Upper lobe of left lung (tissue), 6 donors: ENCODE measurements at regions not wholly inside any gene's neighbourhood (a gene's known extent, or its start where the extent isn't known, plus 50 kb on each side); places are given as distances from the start of the nearest gene placed in this dataset.

Experiments used
- ATAC-seq, 2 donors: fragments of 200-7000 bp; cut with Tn5 transposase; one replicate each; pipeline ENCODE4 v1.9.1; 2022; ENCODE audit warnings: mild to moderate bottlenecking in 2 of 2, moderate library complexity in 2 of 2; ENCODE audit not compliant: low FRiP score in 2 of 2
- DNase-seq, 2 donors: peaks; one replicate each; pipeline ENCODE4 v3.0.0-alpha.2; 2019 to 2020
- H3K27ac ChIP-seq, 4 donors: fragments of 200-600 bp; sonication (generic); one replicate each; pipeline ENCODE4 v1.5.1; 2016 to 2019
- H3K27me3 ChIP-seq, 4 donors: fragments of 200-600 bp; sonication (generic); one replicate each; pipeline ENCODE4 v1.5.1; 2017 to 2019
- H3K36me3 ChIP-seq, 4 donors: fragments of 200-600 bp; sonication (generic); one replicate each; pipeline ENCODE4 v1.5.1; 2016 to 2019
- H3K4me1 ChIP-seq, 4 donors: fragments of 200-600 bp; sonication (generic); one replicate each; pipeline ENCODE4 v1.5.1; 2018 to 2019
- H3K4me3 ChIP-seq, 4 donors: fragments of 200-600 bp; sonication (generic); one replicate each; pipeline ENCODE4 v1.5.1; 2017 to 2019; ENCODE audit warnings: mild to moderate bottlenecking in 2 of 4, moderate library complexity in 1 of 4
- H3K9me3 ChIP-seq, 4 donors: fragments of 200-600 bp; sonication (generic); one replicate each; pipeline ENCODE4 v1.5.1; 2018 to 2019
- EP300 ChIP-seq, 4 donors: sonication (generic); formaldehyde crosslinking; IDR thresholded peaks; one replicate each; pipeline ENCODE4 v1.5.1; 2017; ENCODE audit warnings: antibody characterized with exemption in 4 of 4, control low read depth in 2 of 4
- POLR2A ChIP-seq, 4 donors: fragments of 450-650 bp; IDR thresholded peaks; one replicate each; pipeline ENCODE4 v1.5.1; 2016 to 2017; ENCODE audit warnings: antibody characterized with exemption in 4 of 4, mild to moderate bottlenecking in 2 of 4
- POLR2AphosphoS5 ChIP-seq, 2 donors: sonication (generic); formaldehyde crosslinking; IDR thresholded peaks; one replicate each; pipeline ENCODE4 v1.5.1; 2017; ENCODE audit warnings: antibody characterized with exemption in 2 of 2
- WGBS, 2 donors: methylation state at CpG; one replicate each; pipeline ENCODE4 v1.1.5; 2017 to 2018; 5-methylcytosine and 5-hydroxymethylcytosine counted together
- TF ChIP-seq, protein P1 (sequence below), 6 experiments: fragments of 450-650 bp in 4 of 6; fragments of 200-600 bp in 2 of 6; sonication (generic) in 2 of 6; IDR thresholded peaks; one replicate each; pipeline ENCODE4 v1.5.1; 2016 to 2019; ENCODE audit warnings: antibody characterized with exemption in 6 of 6
- donor health status: DM: no; HTN: no; CAD: no; lungs with moderate emphysema.
- donor health status: DM: no; HTN: yes; CAD: no; lungs with severe emphysema.

DNA sequence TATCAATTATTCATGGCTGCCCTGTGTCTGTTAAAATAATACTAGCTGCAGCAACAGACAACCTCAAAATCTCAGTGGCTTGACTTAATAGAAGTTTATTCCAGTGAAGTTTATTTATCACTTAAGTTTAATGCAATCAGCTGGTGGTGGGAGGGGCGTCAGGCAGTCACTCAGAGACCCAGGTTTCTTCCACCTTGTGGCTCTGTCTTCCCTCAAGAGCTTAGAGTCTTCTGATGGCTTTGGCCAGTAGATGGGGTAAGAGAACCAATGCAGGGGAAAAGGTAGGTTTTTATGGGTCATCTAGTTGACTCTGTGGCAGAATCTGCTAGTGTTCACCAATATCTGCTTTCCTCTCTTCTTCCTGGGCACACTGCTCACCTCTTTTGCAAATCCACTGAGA, 668.9 kb downstream of the AACS start:
- Histone ChIP-seq H3K4me3 (no peak overlapping the region), H3K27ac (no peak overlapping the region), H3K4me1 (no peaks in the 10 kb centered on the region), H3K36me3 (no peaks in the 10 kb centered on the region), H3K27me3 (no peaks in the 10 kb centered on the region), H3K9me3 (peaks cover 0 to 11% (median 3%) of the 10 kb centered on the region in 4 donors)
- 47 to 50% methylated on average over 1 of the region's 1 CpG for WGBS, 2 donors
- no peak for TF ChIP-seq EP300 (IDR thresholded peaks at IDR 0.05)
- TF ChIP-seq, protein P1, sequence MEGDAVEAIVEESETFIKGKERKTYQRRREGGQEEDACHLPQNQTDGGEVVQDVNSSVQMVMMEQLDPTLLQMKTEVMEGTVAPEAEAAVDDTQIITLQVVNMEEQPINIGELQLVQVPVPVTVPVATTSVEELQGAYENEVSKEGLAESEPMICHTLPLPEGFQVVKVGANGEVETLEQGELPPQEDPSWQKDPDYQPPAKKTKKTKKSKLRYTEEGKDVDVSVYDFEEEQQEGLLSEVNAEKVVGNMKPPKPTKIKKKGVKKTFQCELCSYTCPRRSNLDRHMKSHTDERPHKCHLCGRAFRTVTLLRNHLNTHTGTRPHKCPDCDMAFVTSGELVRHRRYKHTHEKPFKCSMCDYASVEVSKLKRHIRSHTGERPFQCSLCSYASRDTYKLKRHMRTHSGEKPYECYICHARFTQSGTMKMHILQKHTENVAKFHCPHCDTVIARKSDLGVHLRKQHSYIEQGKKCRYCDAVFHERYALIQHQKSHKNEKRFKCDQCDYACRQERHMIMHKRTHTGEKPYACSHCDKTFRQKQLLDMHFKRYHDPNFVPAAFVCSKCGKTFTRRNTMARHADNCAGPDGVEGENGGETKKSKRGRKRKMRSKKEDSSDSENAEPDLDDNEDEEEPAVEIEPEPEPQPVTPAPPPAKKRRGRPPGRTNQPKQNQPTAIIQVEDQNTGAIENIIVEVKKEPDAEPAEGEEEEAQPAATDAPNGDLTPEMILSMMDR (IDR thresholded peaks at IDR 0.05) = no peak
- no peak for TF ChIP-seq POLR2AphosphoS5 (IDR thresholded peaks at IDR 0.05)
- ATAC-seq = no peak
- DNase-seq = no peak

DNA sequence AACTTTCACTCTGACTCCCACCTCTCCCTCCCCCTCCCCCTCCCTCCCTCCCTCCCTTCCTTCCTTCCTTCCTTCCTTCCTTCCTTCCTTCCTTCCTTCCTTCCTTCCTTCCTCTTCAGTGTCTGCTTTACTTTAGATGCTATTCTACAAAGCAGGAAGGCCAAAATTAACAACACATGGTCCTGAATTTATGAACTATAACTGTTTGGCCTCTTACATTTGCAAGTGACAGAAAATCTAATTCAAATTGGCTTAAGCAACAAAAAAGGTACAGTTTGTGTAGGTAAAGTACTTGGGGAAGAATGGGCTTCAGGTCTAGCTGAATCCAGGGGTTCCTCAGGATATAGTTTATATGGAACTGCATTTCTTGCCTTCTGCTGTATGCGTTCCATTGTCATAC, 673.0 kb downstream of the AACS start:
- TF ChIP-seq, protein P1 (IDR thresholded peaks at IDR 0.05) = no peak
- 96 to 100% methylated on average over 1 of the region's 1 CpG for WGBS, 2 donors
- no peak overlapping the region for H3K27ac ChIP-seq
- no peak overlapping the region for H3K4me3 ChIP-seq
- H3K36me3 ChIP-seq = no peaks in the 10 kb centered on the region
- no peaks in the 10 kb centered on the region for H3K4me1 ChIP-seq
- no peak for ATAC-seq
- DNase-seq = no peak
- H3K27me3 ChIP-seq = no peaks in the 10 kb centered on the region
- peaks cover 0 to 11% (median 3%) of the 10 kb centered on the region in 4 donors for H3K9me3 ChIP-seq

DNA sequence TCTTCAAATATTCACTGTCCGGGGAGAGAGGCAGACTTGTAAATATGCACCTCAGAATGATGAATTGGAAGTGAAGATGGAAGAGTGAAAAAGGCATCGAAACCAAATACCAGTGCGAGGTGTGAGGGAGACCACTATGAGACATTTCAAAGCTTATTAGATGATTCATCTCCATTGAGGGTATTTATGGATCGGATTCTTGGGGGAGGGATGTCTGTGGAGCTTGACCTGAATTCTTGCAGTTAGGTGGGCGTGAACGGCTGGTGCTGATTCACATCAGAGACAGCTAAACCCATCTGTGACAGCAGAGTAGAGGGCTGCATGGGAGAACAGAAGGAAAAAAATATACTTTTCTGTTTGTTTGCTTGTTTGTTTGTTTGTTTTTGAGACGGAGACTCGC, 677.2 kb downstream of the AACS start:
- Histone ChIP-seq H3K4me1 (no peaks in the 10 kb centered on the region), H3K27ac (no peak overlapping the region), H3K36me3 (no peaks in the 10 kb centered on the region), H3K27me3 (no peaks in the 10 kb centered on the region), H3K9me3 (no peaks in the 10 kb centered on the region), H3K4me3 (no peak overlapping the region)
- TF ChIP-seq EP300 (IDR thresholded peaks at IDR 0.05) (no peak), POLR2AphosphoS5 (IDR thresholded peaks at IDR 0.05) (no peak), POLR2A (IDR thresholded peaks at IDR 0.05) (no peak)
- TF ChIP-seq, protein P1 (IDR thresholded peaks at IDR 0.05) = no peak
- ATAC-seq (no peak), DNase-seq (no peak)
- 81 to 85% methylated on average over 8 of the region's 8 CpGs for WGBS, 2 donors

DNA sequence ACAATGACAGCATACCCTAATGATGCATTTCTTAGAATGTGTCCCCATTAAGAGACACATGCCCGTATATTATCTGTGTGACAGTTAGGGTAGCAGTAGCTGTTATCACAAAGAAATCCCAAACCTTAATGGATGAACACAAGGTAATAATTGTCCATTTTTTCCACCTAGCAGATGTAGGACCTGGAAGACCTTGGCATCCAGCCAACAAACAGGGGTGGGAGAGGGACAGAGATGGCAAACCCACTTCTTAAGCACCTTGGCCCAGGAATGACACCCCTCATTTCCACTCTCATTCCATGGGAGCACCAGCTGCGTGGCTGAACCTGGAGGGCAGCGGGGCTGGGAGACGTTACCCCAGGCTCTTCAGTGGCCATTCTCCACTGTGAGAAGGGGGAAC, 679.0 kb downstream of the AACS start:
- no peaks in the 10 kb centered on the region for H3K27me3 ChIP-seq

DNA sequence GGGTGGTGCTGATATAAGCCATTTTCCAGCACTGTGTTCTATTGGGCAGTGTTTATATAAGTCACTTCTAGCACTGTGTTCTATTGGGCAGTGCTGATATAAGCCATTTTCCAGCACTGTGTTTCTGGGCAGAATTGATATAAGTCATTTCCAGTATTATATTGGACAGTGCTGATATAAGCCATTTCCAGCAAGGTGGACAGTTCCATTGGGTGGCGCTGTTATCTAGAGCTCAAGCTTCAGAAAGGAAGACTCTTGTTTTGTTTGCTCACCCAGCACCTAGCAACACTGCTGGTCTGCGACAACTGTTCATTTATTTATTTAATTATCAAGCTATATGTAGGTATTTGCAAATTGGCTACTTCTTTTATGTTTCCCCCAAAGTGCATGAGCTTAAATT, 690.3 kb downstream of the AACS start:
- Histone ChIP-seq H3K27ac (no peak overlapping the region), H3K27me3 (no peaks in the 10 kb centered on the region), H3K4me1 (no peaks in the 10 kb centered on the region), H3K9me3 (no peaks in the 10 kb centered on the region), H3K4me3 (no peak overlapping the region), H3K36me3 (no peaks in the 10 kb centered on the region)
- 60% methylated on average over 2 of the region's 2 CpGs for WGBS, 2 donors
- DNase-seq (no peak), ATAC-seq (no peak)
- TF ChIP-seq POLR2AphosphoS5 (IDR thresholded peaks at IDR 0.05) (no peak), EP300 (IDR thresholded peaks at IDR 0.05) (no peak), POLR2A (IDR thresholded peaks at IDR 0.05) (no peak)
- TF ChIP-seq, protein P1 (IDR thresholded peaks at IDR 0.05) = no peak

More for the DNA sequence above, 679.0 kb downstream of the AACS start:
- no peaks in the 10 kb centered on the region for H3K9me3 ChIP-seq
- H3K27ac ChIP-seq = no peak overlapping the region
- H3K4me3 ChIP-seq = no peak overlapping the region
- ATAC-seq (no peak), DNase-seq (no peak)
- no peak for TF ChIP-seq EP300 (IDR thresholded peaks at IDR 0.05)
- TF ChIP-seq, protein P1 (IDR thresholded peaks at IDR 0.05) = no peak
- no peaks in the 10 kb centered on the region for H3K36me3 ChIP-seq
- no peaks in the 10 kb centered on the region for H3K4me1 ChIP-seq
- 80 to 96% methylated on average over 2 to 4 of the region's 4 CpGs for WGBS, 2 donors
